CD4-positive, alpha-beta T cell treated with Interleukin-4 for 4 hours (primary cell): ENCODE measurements at regions not wholly inside any gene's neighbourhood (a gene's known extent, or its start where the extent isn't known, plus 50 kb on each side); places are given as distances from the start of the nearest gene placed in this dataset.
"Not testable (repeated sequence)": the region's sequence is repeated elsewhere in the genome, so short reads cannot be mapped to it uniquely, and the experiment has no call there.

Experiments used
- DNase-seq: peaks from one replicate; pipeline ENCODE4 v3.0.0-alpha.2; 2020

DNA sequence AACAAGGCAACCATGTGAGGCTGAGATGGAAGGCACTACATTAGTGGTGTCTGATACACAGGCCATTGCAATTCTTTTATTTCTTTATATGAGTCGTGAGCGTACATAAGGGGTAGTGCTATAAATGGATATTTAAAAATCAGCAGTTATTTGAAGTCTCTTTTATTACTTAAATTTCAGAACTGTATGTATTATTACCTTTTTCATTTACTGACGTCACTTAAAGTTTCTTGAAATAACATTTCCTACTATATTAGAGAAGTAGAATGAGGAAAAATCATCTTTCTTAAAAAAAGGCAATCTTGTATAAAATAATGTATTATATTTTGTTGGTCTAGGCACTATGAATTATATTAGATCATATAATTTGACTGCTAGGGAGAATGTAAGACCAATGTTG lies 280.9 kb upstream of the CYLC2 start:
- DNase-seq = no peak

DNA sequence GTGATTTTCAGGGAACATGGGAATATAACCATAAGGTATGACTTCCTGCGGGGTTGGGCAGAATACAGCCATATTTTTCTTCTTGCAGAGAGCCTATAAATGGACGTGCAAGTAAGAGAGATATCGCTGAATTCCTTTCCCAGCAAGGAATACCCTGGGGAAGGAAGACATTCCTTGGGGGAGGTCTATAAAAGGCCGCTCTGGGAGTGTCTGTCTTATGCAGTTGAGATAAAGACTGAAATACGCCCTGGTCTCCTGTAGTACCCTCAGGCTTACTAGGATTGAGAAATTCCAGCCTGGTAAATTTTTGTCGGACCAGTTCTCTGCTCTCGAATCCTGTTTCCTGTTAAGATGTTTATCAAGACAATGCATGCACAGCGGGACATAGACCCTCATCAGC lies 282.2 kb upstream of the CYLC2 start:
- not testable (repeated sequence) for DNase-seq

DNA sequence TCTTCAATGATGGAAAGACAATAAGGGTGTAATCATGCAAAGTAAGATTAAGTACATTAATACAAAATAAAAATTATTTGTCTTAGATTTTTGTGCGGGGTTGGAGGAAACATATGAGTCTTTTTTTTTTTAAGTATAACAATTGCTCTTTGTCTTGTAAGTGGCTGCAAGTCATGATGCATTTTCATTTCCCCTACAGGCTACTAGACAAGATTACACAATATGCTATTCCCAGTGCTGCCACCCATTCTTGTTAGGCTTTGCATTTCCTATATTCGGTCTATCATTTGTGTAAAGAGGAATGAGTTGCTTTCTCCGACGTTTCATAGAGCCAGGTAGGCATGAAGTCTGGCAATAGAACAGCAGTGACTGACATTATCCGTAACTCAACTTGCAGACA lies 294.2 kb upstream of the CYLC2 start:
- DNase-seq = no peak

DNA sequence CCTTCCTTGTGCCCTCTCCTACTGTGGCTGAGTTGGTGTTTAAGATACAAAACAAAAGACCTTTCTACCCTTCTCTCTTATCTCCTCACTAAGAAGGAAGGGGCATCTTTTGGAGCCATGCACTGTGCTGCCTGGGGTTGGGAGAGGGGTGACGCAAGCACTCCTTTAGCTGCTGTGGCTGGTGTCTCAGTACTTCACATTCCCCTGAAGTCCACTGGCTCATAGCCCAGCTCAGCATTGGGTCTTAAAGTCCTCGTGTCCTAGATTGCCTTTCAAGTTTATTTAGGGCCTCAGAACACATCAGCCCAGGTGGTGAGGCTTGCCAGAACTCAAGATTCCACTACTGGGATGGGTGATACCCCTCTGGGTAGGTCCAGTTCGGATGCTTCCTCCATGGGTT lies 325.9 kb upstream of the CYLC2 start:
- DNase-seq = no peak

DNA sequence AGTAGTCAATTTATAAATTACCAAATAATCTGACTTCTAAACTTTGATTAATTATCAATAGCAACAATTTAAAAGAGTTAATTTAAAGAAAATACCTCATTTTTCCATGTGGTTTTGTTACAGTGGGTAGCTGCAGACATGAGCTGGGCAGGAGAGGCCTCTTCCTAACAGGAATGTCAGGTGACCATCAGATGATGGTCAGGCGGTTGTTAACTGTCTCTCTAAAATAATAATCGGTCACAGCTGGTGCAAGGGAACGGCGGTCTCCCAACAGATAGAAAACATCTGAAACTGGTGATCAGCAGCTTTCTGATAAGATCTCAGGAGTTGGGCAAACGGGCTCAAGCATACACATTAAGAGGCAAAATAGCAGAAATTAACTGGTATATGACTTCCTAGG lies 342.7 kb upstream of the CYLC2 start:
- DNase-seq = no peak

DNA sequence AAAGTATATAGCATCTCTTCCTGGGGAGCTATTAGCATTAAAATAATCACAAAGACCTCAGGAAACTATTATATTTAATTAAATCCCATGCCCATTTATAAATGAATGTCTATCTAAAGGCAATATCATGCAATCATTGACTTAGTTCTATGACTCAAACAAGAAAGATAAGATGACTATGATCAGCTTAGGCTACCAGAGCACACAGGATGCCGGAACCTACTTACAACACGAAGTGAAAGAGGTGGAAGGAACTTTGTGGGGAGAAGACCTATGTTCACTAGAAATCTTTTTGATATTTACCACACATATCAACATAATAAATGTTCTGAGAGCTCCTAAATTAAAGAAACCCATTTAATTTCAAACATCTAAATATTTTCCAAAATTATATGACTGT lies 344.2 kb upstream of the CYLC2 start:
- no peak for DNase-seq

DNA sequence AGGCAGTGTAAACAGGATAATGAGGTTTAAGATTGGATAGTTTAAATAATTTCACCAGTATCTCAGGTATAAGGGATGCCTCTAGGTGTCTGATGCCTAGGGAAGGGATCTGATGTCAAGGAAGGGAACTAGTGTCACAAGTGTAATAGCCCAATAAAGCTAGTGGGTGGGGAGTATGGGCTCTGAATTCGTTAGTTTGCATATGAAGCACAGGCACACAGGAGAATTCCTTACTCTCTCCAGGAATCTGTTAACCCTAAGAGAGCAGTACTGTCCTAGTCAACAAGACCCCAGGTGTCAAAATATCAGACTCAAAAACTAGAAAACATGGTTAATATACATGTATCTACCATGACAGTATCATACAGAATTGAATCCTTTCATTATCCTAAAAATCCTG lies 352.5 kb upstream of the CYLC2 start:
- DNase-seq = no peak

DNA sequence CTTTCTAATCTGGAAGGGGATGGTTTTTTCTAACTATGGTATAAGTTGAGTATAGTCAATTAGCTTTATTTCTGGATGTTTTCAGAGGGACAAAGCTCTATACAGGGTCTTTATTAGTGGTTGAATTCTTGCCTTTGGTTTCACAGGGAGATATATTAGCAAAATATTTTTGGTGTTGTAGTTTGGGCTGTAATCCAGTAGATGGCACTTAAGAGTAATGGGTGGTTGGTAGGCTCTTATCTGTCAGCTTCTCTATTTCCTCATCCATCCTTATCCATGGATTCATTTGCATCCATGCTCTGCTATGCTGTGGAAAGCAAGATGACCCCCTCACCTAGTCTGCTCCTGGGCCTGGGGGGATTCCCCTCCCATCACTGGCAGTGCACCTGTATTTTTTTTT lies 363.6 kb upstream of the CYLC2 start:
- no peak for DNase-seq

DNA sequence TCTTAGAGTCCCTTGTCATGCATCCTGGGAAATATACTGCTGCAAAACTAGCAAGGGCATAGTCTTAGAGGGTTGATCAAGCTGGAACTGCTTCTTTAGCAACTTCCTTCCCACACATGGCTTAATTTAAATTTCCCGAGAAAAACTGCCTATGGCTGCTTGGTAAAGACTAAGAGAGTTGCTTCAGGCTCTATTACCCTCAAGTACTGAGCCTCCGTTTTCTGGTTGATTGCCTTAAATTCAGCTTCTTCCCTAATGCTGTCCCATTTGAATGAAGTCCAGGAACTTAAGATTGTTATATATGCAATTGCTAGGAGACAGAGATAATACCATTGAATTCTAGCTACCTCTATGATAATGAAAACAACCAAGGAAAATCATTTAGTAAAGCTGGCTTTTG lies 385.7 kb upstream of the CYLC2 start:
- no peak for DNase-seq

DNA sequence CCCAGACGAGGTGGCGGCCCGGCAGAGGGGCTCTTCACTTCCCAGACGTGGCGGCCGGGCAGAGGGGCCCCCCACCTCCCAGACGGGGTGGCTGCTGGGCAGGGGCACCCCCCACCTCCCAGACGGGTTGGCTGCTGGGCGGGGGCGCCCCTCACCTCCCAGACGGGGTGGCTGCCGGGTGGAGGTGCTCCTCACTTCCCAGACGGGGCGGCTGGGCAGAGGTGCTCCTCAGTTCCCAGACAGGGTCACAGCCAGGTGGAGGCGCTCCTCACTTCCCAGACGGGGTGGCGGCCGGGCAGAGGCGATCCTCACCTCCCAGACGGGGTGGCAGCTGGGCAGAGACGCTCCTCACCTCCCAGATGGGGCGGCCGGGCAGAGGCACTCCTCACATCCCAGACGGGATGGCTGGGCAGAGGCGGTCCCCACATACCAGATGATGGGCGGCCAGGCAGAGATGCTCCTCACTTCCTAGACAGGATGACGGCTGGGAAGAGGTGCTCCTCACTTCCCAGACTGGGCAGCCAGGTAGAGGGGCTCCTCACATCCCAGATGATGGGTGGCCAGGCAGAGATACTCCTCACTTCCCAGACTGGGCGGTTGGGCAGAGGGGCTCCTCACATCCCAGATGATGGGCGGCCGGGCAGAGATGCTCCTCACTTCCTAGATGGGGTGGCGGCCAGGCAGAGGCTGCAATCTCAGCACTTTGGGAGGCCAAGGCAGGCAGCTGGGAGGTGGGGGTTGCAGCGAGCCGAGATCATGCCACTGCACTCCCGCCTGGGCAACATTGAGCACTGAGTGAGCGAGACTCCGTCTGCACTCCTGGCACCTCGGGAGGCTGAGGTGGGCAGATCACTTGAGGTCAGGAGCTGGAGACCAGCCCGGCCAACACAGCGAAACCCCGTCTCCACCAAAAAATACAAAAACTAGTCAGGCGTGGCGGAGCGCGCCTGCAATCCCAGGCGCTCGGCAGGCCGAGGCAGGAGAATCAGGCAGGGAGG lies 391.6 kb upstream of the CYLC2 start:
- DNase-seq = not testable (repeated sequence)

DNA sequence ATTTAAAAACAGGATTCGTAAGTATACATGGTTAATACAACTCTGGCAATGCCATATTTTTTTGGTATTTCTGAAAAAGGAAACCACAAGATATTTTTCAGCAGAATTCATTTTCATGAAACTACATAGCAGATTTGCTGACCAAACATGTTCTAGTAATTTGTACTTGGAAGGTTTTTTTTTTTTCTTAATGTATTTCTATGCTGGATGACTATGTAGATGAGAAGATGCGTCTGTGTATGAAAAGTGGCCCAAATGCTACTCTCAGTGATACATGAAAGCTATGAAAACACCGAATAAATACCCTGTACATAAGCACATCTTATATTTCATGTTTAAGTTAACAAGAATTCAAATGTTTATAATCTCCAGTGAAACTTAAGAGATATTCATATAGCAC lies 400.9 kb upstream of the CYLC2 start:
- no peak for DNase-seq

DNA sequence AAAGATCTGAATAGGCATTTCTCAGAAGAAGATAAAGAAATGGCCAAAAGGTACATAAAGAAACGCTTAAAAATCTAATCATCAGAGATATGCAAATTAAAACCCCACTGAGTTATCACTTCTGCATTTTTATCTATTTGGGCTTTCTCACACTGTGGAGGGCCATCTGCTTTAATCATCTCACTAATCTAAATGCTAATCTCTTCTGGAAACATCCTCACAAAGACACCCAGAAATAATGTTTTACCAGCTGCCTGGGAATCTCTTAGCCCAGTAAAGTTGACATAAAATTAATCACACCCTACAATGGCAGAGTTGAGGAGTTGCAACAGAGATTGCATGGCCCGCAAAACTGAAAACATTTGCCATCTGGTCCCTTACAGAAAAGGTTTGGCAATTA lies 407.9 kb upstream of the CYLC2 start:
- no peak for DNase-seq

DNA sequence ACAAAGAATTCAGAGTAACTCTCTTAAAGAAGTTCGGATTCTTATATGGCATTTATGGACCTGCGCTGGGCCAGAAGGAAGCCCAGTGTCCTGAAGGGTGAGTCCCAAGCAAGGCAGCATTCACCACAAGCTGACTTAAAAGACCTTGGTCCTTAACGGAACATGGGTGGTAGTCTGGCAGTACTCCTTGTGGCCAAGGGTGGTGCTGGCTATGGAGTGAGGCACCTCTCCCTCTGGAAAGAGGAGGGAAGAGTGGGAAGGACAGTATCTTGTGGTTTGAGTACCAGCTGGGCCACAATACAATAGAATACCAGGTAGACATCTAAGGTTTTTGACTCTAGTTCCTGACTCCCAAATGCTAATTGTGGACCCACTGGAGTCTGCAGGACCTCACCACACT lies 425.7 kb upstream of the CYLC2 start:
- DNase-seq = no peak

DNA sequence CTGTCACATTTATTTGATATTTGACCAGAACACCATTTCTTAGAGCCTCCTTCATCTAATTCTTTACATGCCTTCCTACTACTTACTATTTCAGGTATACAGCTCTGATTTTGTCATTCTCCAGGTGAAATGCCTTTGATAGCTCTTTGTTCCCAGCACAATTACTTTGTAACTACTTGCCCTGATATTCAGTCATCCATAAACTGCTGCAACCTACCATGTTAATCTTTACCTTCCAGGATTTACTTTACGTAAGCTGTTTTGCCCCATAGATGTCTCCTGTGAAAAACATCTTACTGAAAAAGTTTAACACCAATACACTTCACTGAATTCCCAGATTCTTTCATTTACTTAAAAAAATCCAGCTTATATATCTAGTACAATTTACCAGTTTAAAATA lies 443.8 kb upstream of the CYLC2 start:
- no peak for DNase-seq

DNA sequence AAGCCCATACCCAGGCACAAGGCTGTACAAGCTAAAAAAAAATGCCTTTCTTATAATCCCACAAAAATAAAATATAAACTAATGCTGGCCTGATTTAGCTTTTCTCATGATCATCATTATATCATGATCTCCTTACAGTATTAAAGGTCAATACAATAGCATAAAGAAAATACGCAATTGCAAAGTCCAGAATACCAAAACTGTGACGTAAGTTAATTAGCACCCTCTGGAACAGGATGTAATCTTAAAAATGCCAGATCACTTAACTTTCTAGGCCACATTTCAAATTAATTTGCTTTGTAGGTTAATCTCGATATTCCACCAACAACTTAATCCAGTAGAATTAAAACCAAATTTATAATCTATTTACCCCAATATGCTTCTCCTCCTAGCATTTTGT lies 444.2 kb upstream of the CYLC2 start:
- no peak for DNase-seq

DNA sequence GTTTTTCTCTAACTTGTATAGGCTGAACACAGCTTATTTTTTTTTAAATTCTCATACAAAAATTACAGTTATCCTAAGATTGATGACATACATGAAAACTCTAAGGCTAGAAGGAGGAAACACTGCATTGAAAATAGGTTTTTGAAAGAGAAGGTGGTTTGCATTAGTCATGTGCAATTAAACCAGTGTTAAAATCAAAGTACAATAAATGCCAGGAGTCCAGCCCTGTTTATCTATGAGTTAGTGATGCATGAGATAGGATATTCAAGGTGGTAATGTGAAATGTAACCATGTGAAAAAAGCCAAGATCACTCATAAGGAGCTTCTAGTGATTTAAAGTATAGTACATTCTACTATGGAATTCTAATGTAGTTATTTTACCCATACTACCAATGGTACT lies 444.9 kb upstream of the CYLC2 start:
- DNase-seq = no peak

DNA sequence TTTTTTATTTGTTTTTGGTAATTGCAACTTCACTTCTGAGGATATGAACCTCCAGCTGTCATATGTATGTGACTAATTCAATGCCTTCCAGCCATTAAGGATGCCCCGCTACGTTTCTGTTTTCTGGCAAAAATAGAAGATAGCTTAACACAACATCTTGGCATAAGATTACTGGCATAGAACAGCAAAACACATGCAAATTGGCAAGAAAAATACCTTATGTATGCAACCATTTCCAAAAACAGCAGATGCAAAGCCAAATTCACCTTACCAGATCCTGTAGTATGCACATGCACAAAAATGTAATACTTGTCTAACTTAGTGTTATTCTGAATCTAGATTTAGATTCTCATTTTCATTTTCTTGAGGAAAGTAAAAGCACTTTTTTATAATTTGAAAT lies 461.1 kb upstream of the CYLC2 start:
- no peak for DNase-seq

DNA sequence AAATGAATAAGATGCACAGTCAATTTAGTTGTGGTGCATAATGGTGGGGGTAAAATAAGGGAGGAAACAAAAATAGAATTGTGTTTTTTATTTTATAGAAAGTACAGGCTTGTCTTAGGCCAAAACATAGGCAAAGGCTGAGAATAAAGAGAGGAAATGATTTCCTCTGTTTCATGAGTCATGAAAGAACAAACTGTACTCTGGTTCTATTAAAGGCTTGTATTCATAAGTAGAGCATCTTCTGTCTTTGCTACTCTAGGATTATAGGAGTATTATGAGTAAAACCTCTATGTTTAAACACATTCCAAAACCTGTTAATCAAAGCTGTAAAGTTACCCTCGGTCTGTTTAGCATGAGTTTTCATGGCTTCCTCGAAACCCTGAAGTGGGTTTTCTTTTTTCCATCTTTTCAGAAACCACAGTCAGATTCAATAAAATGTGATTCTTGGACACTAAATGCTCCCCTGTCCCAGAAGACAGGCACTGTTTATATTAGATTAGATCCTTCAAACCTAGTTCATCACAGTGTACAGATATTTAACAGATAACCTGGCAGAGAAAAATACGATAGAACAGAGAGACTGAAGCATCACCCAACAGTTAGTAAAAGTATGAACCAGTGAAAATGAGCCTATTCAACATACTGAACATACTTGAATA lies 473.9 kb upstream of the CYLC2 start:
- DNase-seq = no peak

DNA sequence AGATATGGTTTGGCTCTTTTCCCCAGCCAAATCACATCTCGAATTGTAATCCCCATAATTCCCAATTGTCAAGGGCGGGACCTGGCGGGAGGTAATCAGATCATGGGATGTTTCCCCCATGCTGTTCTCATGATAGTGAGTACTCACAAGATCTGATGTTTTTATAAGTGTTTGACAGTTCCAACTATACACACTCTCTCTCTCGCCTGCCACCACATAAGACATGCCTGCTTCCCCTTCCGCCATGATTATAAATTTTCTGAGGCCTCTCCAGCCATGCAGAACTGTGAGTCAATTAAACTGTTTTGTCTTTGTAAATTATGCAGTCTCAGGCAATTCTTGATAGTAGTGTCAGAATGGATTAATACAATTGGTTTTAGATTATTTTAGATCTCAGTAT lies 475.7 kb upstream of the CYLC2 start:
- no peak for DNase-seq

DNA sequence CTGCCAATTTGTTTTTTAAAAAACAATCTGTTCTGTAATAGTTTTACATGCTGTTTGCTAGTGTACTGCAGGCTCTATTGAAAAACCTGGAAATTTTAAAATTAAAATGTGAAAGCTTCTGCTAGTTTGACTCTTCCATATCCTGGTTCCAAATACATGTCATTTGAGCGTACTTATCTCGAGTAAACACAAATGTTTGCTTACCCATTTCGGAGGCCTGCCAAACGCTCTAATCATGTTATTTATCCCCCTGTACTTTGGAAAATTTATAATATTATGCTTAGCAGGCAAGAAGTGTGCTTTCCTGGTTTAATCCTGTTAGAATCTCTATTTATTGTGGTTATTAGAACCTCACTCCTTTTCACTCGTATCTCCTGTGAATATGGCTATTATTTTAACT lies 476.8 kb upstream of the CYLC2 start:
- no peak for DNase-seq

DNA sequence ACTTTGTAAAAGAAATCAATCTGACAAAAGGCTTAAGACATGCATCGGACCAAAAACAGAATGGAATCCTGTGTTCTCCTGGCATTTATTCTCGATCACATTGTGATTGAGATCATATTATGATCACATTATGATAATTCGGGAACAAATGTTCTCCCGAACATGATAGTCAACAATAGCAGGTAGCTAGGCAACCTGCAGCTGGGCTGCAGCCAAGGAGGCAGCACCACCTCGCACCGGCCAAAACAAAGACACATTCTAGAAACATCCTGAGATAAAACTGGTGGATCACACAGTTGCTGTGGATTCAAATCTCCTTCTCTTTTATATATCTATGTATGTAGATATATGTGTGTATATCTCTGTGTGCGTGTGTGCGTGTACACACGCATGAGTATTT lies 480.6 kb upstream of the CYLC2 start:
- no peak for DNase-seq

DNA sequence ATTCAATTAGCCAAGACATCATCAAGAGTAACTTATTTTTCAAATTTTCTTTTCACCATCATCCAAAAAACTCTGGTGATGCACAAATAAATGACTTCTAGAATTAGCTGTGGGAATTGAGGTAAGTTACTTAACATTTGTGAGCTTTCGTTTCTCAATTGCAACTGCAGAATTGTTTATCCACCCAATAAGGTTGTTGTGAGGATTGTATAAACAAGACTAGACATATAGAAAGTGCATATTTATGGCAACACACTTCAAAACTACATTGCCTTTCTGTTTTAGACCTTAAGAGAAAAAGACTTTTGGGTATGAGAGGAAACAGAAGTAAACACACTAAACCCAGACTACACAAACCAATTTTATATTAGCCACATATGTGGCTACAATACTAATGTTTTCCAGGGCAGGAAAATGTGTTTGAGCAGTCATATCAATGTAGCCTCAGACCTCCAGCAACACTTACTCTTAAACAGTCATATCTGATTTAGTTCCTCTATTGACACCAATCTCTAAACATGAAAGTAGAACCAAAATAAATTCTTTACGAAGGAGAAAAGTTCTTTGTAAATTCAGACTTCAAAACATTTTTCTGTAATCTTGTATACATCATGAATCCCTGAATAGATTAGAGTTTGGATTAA lies 488.0 kb upstream of the CYLC2 start:
- DNase-seq = no peak

DNA sequence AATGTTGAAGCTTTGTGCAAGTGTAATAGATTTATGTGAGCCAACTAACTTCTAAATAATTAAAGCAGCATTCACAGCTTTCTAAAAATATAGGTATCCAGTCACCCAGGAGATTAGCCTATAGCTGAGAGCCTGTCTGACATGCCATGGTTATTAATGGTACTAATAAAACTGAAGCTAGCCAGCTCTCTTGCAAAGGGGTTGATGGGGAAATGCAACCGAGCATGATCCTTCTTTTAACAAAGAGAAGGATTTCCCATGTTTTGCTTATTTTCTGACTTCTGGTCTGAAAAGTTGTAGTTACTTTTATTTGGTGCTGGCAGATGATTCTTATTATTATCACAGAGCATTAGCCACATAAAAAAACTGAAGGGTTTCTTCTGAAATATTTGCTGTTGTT lies 488.7 kb upstream of the CYLC2 start:
- DNase-seq = no peak

DNA sequence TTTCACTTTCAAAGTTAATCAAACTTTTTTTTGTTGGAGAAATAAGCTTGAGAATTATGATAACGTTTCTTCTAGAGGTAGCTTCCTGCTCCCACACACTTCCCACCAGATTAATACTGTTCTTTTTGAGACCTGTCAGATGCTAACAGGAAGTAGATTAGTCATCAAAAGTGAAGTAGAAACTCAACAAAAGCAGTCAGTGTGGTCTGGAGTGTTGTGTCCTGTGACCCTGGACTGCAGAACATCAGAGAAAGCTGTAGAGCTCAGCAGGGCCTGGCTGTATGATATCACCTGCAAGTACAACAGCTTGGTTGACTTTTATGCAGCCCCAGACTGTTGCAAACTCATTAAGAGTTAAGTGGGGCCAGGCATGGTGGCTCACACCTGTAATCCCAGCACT lies 495.7 kb upstream of the CYLC2 start:
- no peak for DNase-seq
